Tibial nerve (tissue), 4 donors: ENCODE measurements at regions not wholly inside any gene's neighbourhood (a gene's known extent, or its start where the extent isn't known, plus 50 kb on each side); places are given as distances from the start of the nearest gene placed in this dataset.
"Not testable (repeated sequence)": the region's sequence is repeated elsewhere in the genome, so short reads cannot be mapped to it uniquely, and the experiment has no call there.

Experiments
- DNase-seq, 2 donors: peaks; one replicate each; pipeline ENCODE4 v3.0.0-alpha.2; 2019; ENCODE audit warnings: low spot score in 2 of 2
- H3K27ac ChIP-seq, 4 donors: fragments of 200-600 bp; sonication (generic) in 3 of 4; one replicate each; pipeline ENCODE4 v1.5.1; 2017 to 2019; ENCODE audit warnings: mild to moderate bottlenecking in 1 of 4
- H3K27me3 ChIP-seq, 2 donors: fragments of 200-600 bp; sonication (generic) in 1 of 2; one replicate each; pipeline versions ENCODE4 v1.5.1 to v1.6.0; 2017 to 2019
- H3K36me3 ChIP-seq, 3 donors: fragments of 200-600 bp; sonication (generic); one replicate each; pipeline ENCODE4 v1.5.1; 2018 to 2019
- H3K4me1 ChIP-seq, 4 donors: fragments of 200-600 bp; sonication (generic) in 3 of 4; one replicate each; pipeline ENCODE4 v1.5.1; 2017 to 2019
- H3K4me3 ChIP-seq, 4 donors: fragments of 200-600 bp; sonication (generic) in 3 of 4; one replicate each; pipeline ENCODE4 v1.5.1; 2017 to 2019; ENCODE audit warnings: mild to moderate bottlenecking in 1 of 4, moderate library complexity in 1 of 4
- H3K9me3 ChIP-seq, 4 donors: fragments of 200-600 bp; sonication (generic) in 3 of 4; one replicate each; pipeline ENCODE4 v1.5.1; 2017 to 2019
- EP300 ChIP-seq, 2 donors: sonication (generic); formaldehyde crosslinking; IDR thresholded peaks; one replicate each; pipeline ENCODE4 v1.6.1; 2017; ENCODE audit warnings: antibody characterized with exemption in 2 of 2, mild to moderate bottlenecking in 1 of 2
- POLR2A ChIP-seq, 2 donors: fragments of 450-650 bp; IDR thresholded peaks; one replicate each; pipeline ENCODE4 v1.6.1; 2017; ENCODE audit warnings: antibody characterized with exemption in 2 of 2, mild to moderate bottlenecking in 2 of 2, moderate library complexity in 2 of 2
- WGBS, 2 donors: methylation state at CpG; one replicate each; pipeline ENCODE4 v1.1.5; 2018; 5-methylcytosine and 5-hydroxymethylcytosine counted together
- TF ChIP-seq, protein P1 (sequence below), 5 experiments: fragments of 200-600 bp in 3 of 5; fragments of 450-650 bp in 2 of 5; sonication (generic) in 3 of 5; IDR thresholded peaks; one replicate each; pipeline ENCODE4 v1.5.1; 2016 to 2019; ENCODE audit warnings: antibody characterized with exemption in 5 of 5, mild to moderate bottlenecking in 3 of 5, moderate library complexity in 2 of 5

DNA sequence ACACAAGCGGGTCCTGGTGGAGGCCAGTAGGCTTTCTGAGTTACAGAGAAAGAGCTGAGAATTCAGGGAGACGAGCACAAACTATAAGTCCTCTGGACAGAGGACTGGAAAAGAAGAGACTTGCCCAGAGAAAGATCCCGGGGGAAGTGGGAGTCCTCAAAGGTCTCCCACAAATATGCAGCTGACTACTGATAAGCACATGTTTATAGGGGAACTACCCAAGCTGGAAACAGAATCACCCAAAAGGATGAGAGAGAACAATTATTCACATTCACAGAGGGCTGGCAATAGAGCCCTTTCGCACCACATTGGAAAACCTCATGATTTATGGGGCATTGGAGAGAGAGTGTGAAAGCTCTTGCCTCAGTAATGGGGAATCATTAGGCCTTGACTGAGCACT is 337.6 kb downstream of the IRS1 start:
- Histone ChIP-seq H3K4me1 (no peaks in the 10 kb centered on the region), H3K4me3 (no peak overlapping the region), H3K36me3 (no peaks in the 10 kb centered on the region), H3K27me3 (no peaks in the 10 kb centered on the region), H3K27ac (no peak overlapping the region), H3K9me3 (peaks cover 0 to 15% (median 0%) of the 10 kb centered on the region in 4 donors)
- 54 to 62% methylated on average over 4 of the region's 4 CpGs for WGBS, 2 donors
- TF ChIP-seq EP300 (IDR thresholded peaks at IDR 0.05), result no peak
- TF ChIP-seq, protein P1, sequence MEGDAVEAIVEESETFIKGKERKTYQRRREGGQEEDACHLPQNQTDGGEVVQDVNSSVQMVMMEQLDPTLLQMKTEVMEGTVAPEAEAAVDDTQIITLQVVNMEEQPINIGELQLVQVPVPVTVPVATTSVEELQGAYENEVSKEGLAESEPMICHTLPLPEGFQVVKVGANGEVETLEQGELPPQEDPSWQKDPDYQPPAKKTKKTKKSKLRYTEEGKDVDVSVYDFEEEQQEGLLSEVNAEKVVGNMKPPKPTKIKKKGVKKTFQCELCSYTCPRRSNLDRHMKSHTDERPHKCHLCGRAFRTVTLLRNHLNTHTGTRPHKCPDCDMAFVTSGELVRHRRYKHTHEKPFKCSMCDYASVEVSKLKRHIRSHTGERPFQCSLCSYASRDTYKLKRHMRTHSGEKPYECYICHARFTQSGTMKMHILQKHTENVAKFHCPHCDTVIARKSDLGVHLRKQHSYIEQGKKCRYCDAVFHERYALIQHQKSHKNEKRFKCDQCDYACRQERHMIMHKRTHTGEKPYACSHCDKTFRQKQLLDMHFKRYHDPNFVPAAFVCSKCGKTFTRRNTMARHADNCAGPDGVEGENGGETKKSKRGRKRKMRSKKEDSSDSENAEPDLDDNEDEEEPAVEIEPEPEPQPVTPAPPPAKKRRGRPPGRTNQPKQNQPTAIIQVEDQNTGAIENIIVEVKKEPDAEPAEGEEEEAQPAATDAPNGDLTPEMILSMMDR (IDR thresholded peaks at IDR 0.05), result no peak
- no peak for TF ChIP-seq POLR2A (IDR thresholded peaks at IDR 0.05)
- DNase-seq, result no peak

DNA sequence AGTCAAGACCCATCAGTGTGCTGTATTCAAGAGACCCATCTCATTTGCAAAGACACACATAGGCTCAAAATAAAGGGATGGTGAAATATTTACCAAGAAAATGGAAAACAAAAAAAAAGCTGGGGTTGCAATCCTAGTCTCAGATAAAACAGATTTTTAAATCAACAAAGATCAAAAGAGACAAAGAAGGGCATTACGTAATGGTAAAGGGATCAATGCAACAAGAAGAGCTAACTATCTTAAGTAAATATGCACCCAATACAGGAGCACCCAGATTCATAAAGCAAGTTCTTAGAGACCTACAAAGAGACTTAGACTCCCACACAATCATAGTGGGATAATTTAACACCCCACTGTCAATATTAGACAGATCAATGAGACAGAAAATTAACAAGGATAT is 343.5 kb downstream of the IRS1 start:
- WGBS, 2 donors, result 93 to 97% methylated on average over 1 of the region's 1 CpG
- H3K4me1 ChIP-seq, H3K36me3 ChIP-seq, H3K9me3 ChIP-seq, H3K27ac ChIP-seq, DNase-seq, H3K4me3 ChIP-seq, H3K27me3 ChIP-seq: not testable (repeated sequence)

DNA sequence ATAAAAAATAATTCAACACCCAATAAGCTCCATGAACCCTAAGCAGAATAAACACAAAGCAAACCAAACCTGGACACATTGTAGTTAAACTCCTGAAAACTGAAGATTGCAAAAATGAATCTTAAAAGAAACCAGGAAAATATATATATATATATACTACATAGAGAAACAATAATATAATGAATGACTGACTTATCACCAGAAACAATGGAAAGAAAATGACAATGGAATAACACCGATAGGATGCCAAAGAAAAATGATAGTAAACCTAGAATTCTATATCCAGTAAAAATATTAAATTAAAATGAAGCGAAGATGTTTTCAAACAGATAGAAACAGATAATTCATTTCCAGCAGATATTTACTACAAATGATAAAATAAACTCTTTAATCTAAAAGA is 346.9 kb downstream of the IRS1 start:
- Histone ChIP-seq H3K27ac (no peak overlapping the region), H3K4me3 (no peak overlapping the region), H3K27me3 (no peaks in the 10 kb centered on the region), H3K9me3 (peaks cover 0 to 9% (median 3%) of the 10 kb centered on the region in 4 donors), H3K36me3 (no peaks in the 10 kb centered on the region), H3K4me1 (no peaks in the 10 kb centered on the region)
- DNase-seq, result no peak
- TF ChIP-seq, protein P1 (IDR thresholded peaks at IDR 0.05), result no peak
- TF ChIP-seq POLR2A (IDR thresholded peaks at IDR 0.05), result no peak
- TF ChIP-seq EP300 (IDR thresholded peaks at IDR 0.05), result no peak
- WGBS, 2 donors, result 95 to 97% methylated on average over 2 of the region's 2 CpGs

DNA sequence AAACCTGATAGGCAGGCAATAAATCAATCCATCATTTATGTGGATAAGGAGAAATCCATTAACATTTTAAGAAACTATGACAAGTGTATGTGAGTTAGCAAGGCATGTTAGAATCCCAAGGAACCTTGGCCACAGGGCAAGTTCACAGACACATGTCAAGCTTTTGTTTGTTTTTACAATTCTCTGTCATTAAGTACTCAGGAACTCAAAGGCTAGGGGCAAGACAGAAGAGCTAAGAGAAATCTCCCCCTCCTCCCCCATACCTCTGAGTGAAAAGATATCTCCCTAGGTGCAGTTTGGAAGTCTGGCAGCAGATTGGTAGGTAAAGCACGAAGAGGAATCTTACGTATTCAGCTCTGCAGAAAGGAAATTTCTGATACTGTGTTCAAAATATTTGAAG is 348.1 kb downstream of the IRS1 start:
- H3K4me3 ChIP-seq, result no peak overlapping the region
- H3K4me1 ChIP-seq, result peaks cover 0 to 3% (median 0%) of the 10 kb centered on the region in 4 donors
- H3K27ac ChIP-seq, result no peak overlapping the region
- 86 to 88% methylated on average over 2 of the region's 2 CpGs for WGBS, 2 donors
- no peaks in the 10 kb centered on the region for H3K27me3 ChIP-seq
- TF ChIP-seq POLR2A (IDR thresholded peaks at IDR 0.05), result no peak
- TF ChIP-seq, protein P1 (IDR thresholded peaks at IDR 0.05), result no peak
- TF ChIP-seq EP300 (IDR thresholded peaks at IDR 0.05), result no peak
- no peaks in the 10 kb centered on the region for H3K36me3 ChIP-seq
- no peak for DNase-seq
- peaks cover 0 to 9% (median 3%) of the 10 kb centered on the region in 4 donors for H3K9me3 ChIP-seq

DNA sequence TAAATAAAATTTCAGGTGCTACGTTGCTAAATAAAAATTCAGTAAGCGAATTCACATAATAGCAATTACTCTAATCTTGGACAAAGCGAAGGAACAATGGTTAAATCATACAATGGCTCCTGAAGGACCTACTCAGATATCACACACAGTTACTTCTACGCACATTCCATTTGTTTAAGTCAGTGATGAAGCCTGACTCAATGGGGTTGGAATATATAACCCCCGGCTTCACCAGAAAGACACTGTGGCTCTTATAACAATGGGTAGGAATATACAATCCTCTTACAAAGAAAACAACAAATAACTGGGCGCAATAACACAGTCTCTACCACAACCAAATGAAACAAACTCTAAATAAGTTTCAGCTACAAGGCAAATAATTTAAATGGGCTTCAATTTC is 349.5 kb downstream of the IRS1 start:
- WGBS, 2 donors, result 95% methylated on average over 6 of the region's 6 CpGs

More for the DNA sequence above, 349.5 kb downstream of the IRS1 start:
- no peaks in the 10 kb centered on the region for H3K27me3 ChIP-seq
- peaks cover 0 to 9% (median 3%) of the 10 kb centered on the region in 4 donors for H3K9me3 ChIP-seq
- no peak for DNase-seq
- H3K27ac ChIP-seq, result no peak overlapping the region
- peaks cover 0 to 4% (median 0%) of the 10 kb centered on the region in 4 donors for H3K4me1 ChIP-seq
- H3K4me3 ChIP-seq, result no peak overlapping the region
- TF ChIP-seq, protein P1 (IDR thresholded peaks at IDR 0.05), result no peak
- TF ChIP-seq POLR2A (IDR thresholded peaks at IDR 0.05), result no peak
- no peak for TF ChIP-seq EP300 (IDR thresholded peaks at IDR 0.05)
- no peaks in the 10 kb centered on the region for H3K36me3 ChIP-seq
